Kidney capillary endothelial cell (primary cell): ENCODE measurements at regions not wholly inside any gene's neighbourhood (a gene's known extent, or its start where the extent isn't known, plus 50 kb on each side); places are given as distances from the start of the nearest gene placed in this dataset.
"Not testable (repeated sequence)": the region's sequence is repeated elsewhere in the genome, so short reads cannot be mapped to it uniquely, and the experiment has no call there.

Experiments used
- DNase-seq: peaks from one replicate; pipeline ENCODE4 v3.0.0-alpha.2; 2018; ENCODE audit warnings: low spot score

DNA sequence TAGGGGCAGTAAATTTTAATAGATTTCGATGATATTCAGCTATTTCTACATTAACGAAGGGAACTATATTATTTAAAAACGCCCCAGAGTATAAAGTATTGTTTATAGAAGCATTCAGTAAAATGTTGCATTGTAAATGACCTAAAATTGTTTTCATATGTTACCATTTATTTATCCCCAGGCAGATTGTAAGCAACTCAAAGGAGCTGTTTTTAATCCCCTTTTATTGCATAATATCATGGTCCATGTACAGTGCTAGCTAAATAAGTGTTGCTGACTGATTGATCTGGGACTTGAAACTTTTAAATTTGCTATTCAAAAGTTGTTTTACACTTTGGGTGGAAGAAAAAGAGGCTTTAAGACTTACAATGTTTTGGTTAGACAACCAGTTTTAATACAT is 199.0 kb upstream of the SLC38A2 start:
- DNase-seq = no peak

GRCh38 chr12:46569826-46570439 is 197.4 kb upstream of the SLC38A2 start:
- DNase-seq = no peak

DNA sequence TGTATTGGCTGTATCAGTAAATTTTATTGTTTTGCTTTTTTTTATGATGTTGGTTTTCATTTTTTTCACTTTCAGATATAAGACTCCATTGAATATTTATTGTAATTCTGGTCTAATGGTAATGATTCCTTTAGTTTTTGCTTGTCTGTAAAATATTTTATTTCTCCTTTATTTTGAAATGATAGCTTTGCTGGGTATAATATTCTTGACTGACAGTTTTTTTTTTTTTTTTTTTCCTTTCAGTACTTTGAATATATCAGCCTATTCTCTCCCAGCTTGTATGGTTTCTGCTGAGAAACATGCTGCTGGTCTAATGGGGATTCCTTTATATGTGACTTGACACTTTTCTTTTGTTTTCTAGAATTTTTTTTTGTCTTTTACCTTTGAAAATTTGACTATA is 195.1 kb upstream of the SLC38A2 start:
- DNase-seq = no peak

GRCh38 chr12:46562625-46563225 is 190.2 kb upstream of the SLC38A2 start:
- peak; percentile 81 for DNase-seq

GRCh38 chr12:46561769-46562624 is 189.4 kb upstream of the SLC38A2 start:
- DNase-seq = not testable (repeated sequence)

DNA sequence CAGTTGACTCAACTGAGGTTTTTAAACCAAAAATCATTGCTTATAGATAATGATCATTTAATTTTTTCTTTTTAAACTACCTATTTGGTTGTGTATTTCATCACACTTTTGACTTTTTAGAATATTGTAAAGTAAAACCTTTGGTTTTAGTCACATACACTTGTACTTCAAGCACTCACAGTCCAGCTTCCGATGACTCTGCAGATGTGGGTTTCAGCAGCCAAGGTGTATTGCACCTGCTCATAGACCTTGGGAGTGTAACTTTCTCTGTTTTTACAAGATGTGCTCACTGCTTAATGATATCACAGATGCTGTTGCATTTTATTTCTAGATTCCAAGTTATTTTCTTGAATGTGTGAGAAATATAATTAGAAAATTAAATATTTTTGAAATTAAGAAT is 188.3 kb upstream of the SLC38A2 start:
- no peak for DNase-seq

DNA sequence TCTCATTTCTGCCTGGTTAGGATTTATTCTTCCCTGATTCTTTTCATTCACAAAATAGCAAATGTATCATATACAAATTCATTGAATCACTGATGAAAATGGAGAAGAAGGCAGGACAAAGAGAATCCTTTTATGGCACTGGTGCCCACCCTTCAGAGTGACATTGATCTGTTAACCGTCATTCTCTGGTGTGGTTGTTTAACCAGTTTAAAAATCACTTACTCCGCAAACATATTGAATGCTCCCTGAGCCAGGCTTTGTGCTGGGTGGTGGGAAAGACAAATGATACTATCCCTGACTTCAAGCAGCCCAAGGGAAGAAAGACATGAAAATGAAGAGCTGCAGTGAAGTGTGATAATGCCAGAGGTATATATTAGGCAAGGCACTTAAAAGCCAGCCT is 187.5 kb upstream of the SLC38A2 start:
- DNase-seq = no peak

GRCh38 chr12:46559311-46559710 is 186.7 kb upstream of the SLC38A2 start:
- DNase-seq = no peak

- DNase-seq = no peak
Observed at GRCh38 chr12:46558677-46559076, 186.1 kb upstream of the SLC38A2 start.

GRCh38 chr12:46557539-46558373 is 185.2 kb upstream of the SLC38A2 start:
- no peak for DNase-seq

DNA sequence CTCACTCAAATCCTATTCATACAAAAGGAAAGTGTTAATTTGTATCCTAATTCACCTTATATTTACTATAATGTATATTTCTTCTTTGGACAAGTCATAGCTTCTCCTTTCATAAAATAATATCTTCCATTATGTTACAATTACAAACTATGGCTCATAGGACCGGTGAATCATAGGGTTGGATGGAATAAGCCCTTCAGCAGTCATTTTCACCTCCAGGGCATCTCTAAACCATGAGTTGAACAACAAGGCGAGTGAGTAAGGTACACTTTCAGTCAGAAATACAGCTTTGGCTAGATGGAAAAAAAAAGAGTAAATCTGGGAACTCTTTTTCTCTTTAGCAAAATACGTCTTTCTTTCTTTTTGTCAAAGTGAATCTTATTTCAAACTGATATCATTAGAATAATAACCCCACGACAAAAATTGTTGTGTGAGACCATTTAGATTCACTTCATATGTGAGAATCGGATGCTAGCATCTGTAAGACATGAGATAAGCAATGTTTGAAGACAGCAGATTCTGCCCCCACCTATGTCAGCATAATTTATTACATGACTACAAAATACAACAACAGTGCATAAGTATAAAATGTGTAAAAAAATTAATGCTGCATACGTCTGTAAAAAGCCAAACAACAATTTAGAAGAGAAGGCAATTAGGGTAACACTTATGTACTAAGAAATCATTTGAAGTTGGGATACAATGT is 184.4 kb upstream of the SLC38A2 start:
- DNase-seq = peak; percentile 47

DNA sequence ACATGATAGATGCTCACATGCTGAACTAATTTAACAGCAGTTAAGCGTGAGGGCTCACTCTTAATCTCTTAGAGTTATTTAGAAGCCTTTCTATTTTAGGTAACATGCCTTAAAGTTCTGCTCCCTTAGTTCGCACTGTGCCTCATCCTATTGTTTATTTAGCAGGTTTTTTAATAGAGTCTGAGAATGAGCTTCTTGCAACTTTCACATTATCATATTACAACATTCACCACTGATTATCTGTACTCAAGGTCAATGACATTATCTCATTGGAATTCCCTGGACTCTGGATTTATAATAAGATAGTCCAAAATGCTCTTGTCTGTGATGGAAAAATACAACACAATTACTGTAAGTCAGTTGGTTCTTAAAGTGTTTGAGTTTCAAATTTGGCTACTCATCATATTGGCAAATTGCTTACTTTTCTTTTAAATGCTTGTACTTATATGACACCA is 183.6 kb upstream of the SLC38A2 start:
- no peak for DNase-seq

DNA sequence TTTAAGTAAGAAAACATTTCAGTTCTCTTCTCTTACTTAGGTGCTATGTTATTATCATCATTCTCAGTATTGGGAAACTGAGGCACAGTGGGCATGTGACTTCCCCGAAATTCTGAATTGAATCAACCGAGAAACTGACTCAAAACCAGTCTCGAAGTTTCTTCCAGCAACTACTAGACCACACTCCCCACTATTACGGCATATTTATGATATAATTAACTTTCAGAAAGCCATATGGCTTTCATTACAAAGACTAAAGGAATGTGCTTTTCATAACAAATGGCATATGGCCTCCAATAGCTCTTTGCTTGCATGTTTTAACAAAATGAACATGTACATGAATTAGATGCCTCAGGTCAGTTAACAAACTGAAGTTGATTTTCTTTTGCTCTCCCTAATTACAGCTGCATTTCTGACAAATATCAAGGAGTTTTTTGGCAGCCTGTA is 182.9 kb upstream of the SLC38A2 start:
- DNase-seq = no peak

DNA sequence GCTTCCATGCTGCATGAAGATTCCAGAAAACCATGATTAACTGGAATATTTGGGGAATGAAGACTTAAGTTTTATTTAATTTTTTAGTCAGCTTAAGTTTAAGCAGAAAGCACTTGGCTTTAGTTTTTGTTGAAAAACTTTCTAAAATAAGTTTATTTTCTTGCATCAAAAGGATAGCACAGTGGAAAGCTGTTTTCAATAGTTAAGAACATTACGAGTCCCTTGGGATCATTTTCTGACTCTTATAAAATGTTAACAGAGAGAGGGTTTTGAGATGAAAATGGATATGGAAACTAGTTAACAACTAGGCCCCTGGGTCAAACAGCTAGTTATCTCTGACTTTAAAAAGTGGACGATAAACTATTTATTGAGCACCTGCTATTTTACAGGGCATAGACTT is 181.9 kb upstream of the SLC38A2 start:
- no peak for DNase-seq

GRCh38 chr12:46553911-46554310 is 181.3 kb upstream of the SLC38A2 start:
- no peak for DNase-seq

- peak; percentile 44 for DNase-seq
Observed at GRCh38 chr12:46553266-46553665, 180.7 kb upstream of the SLC38A2 start.

DNA sequence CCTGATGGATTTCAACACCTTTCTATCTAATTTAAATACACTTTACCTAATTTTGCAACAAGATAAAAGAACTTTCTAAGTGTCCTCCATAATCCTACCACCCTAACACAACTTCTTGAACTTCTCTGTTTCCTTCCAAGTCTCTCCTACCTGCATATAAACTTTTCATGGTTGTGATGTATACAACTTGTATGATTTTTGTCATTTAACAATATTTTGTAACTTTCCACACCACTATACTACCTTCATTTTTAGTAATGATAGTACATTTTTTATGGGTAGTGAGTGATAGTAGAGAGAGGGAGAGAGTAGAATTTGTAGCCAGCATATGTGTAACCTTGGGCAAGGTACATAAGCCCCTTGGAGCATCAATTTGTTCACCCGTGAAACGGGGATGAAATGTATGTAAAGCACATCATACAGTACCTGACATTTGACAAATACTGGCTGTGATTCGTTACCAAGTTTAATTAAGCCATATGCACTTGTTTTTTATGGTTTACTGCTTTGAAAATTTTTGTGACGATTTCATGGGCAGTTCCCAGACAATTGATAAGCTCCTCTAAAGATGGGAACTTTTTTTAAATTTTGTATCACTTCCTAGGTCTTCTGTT is 177.8 kb upstream of the SLC38A2 start:
- no peak for DNase-seq

DNA sequence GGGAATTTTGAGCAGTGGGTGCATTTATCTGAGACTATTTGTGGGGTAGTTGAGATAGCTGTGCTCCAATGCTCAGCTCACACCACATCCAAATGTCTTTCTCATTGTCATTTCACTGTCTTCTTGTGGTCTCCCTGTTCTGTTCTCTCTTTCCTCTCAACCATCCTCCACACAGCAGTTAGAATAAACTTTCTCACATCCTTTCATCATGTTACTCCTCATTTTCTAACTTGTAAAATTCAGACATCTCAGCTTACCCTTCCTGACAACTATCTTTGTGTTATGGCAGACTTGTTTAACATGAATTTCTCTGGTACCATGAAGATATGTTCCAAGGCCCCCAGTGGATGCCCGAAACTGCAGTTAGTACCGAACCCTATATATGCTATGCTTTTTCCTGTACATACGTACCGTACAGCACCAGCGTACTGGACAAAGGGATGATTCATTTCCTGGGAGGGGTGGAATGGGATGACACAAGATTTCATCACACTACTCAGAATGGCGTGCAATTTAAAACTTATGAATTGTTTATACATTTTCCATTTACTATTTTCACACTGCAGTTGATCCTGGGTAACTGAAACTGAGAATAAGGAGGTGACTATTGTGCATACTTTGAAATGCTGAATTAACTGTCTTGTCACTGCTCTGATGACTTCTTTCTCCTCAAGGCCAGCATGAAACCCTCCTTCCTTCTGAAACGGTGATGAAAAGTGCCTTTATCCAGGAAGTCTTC is 177.1 kb upstream of the SLC38A2 start:
- peak; percentile 62 for DNase-seq

- no peak for DNase-seq
Observed at GRCh38 chr12:46548605-46549071, 176.1 kb upstream of the SLC38A2 start.
